Cardiac fibroblast (primary cell): ENCODE measurements at regions not wholly inside any gene's neighbourhood (a gene's known extent, or its start where the extent isn't known, plus 50 kb on each side); places are given as distances from the start of the nearest gene placed in this dataset.

Source experiments
- DNase-seq, 2 donors: peaks; one replicate each; pipeline versions ENCODE4 v3.0.0 to v3.0.0-alpha.2; 2010; ENCODE audit warnings: low read depth in 2 of 2
- H3K4me3 ChIP-seq, 2 donors: replicated peaks in 1 of 2; 1 replicate in 1 of 2; 2 replicates in 1 of 2; pipeline ENCODE4 v1.5.1; 2011; ENCODE audit warnings: low read depth in 2 of 2, low read length in 2 of 2, mild to moderate bottlenecking in 2 of 2, moderate library complexity in 1 of 2
- CTCF ChIP-seq: IDR thresholded peaks from one replicate; pipeline ENCODE4 v1.5.1; 2011; ENCODE audit warnings: low read depth, mild to moderate bottlenecking, low read length, inconsistent platforms

- no peak for DNase-seq
- no peak for TF ChIP-seq CTCF
- no peak overlapping the region for H3K4me3 ChIP-seq
Observed at GRCh38 chr12:97359021-97359690, 103.4 kb upstream of the RMST start.

GRCh38 chr12:97363693-97364092 is 98.9 kb upstream of the RMST start:
- no peak overlapping the region for H3K4me3 ChIP-seq
- TF ChIP-seq CTCF = no peak
- no peak for DNase-seq

- TF ChIP-seq CTCF = no peak
- H3K4me3 ChIP-seq = no peak overlapping the region
- DNase-seq = no peak
Observed at GRCh38 chr12:97368462-97369163, 94.0 kb upstream of the RMST start.

- no peak for DNase-seq
- TF ChIP-seq CTCF = no peak
- H3K4me3 ChIP-seq = no peak overlapping the region
Observed at GRCh38 chr12:97375310-97375709, 87.3 kb upstream of the RMST start.

GRCh38 chr12:97380440-97380839 is 82.2 kb upstream of the RMST start:
- no peak for DNase-seq

GRCh38 chr12:97385121-97385520 is 77.5 kb upstream of the RMST start:
- no peak overlapping the region for H3K4me3 ChIP-seq
- TF ChIP-seq CTCF = no peak
- no peak for DNase-seq

More at GRCh38 chr12:97380440-97380839, 82.2 kb upstream of the RMST start:
- TF ChIP-seq CTCF = no peak
- no peak overlapping the region for H3K4me3 ChIP-seq
